Fibroblast of skin of scalp (primary cell): ENCODE measurements at regions not wholly inside any gene's neighbourhood (a gene's known extent, or its start where the extent isn't known, plus 50 kb on each side); places are given as distances from the start of the nearest gene placed in this dataset.

Experiments used
- DNase-seq: peaks from one replicate; pipeline ENCODE4 v3.0.0-alpha.2; 2013

- DNase-seq = no peak
Measured at GRCh38 chr6:62474793-62475192, 188.8 kb upstream of the KHDRBS2 start.

GRCh38 chr6:62466607-62467006, 180.6 kb upstream of the KHDRBS2 start:
- DNase-seq = no peak

- DNase-seq = no peak
Measured at GRCh38 chr6:62465206-62465605, 179.2 kb upstream of the KHDRBS2 start.

- no peak for DNase-seq
Measured at GRCh38 chr6:62452586-62452985, 166.6 kb upstream of the KHDRBS2 start.

- no peak for DNase-seq
Measured at GRCh38 chr6:62446647-62447316, 160.8 kb upstream of the KHDRBS2 start.

GRCh38 chr6:62445521-62445920, 159.5 kb upstream of the KHDRBS2 start:
- no peak for DNase-seq

- DNase-seq = no peak
Measured at GRCh38 chr6:62441182-62441581, 155.2 kb upstream of the KHDRBS2 start.

GRCh38 chr6:62429781-62430180, 143.8 kb upstream of the KHDRBS2 start:
- DNase-seq = no peak

- DNase-seq = no peak
Measured at GRCh38 chr6:62400521-62401259, 114.7 kb upstream of the KHDRBS2 start.

- no peak for DNase-seq
Measured at GRCh38 chr6:62393608-62394007, 107.6 kb upstream of the KHDRBS2 start.

GRCh38 chr6:62392291-62392690, 106.3 kb upstream of the KHDRBS2 start:
- no peak for DNase-seq

- no peak for DNase-seq
Measured at GRCh38 chr6:62391358-62391757, 105.3 kb upstream of the KHDRBS2 start.

GRCh38 chr6:62390401-62390800, 104.4 kb upstream of the KHDRBS2 start:
- no peak for DNase-seq

- no peak for DNase-seq
Measured at GRCh38 chr6:62371453-62372210, 85.6 kb upstream of the KHDRBS2 start.

GRCh38 chr6:62367601-62368000, 81.6 kb upstream of the KHDRBS2 start:
- no peak for DNase-seq

GRCh38 chr6:62362097-62362496, 76.1 kb upstream of the KHDRBS2 start:
- no peak for DNase-seq

GRCh38 chr6:62357835-62358234, 71.8 kb upstream of the KHDRBS2 start:
- DNase-seq = no peak

GRCh38 chr6:62354261-62354660, 68.2 kb upstream of the KHDRBS2 start:
- DNase-seq = no peak

GRCh38 chr6:62345962-62346689, 60.1 kb upstream of the KHDRBS2 start:
- no peak for DNase-seq

GRCh38 chr6:62345446-62345845, 59.4 kb upstream of the KHDRBS2 start:
- DNase-seq = no peak

- no peak for DNase-seq
Measured at GRCh38 chr6:62344850-62345249, 58.8 kb upstream of the KHDRBS2 start.

- DNase-seq = no peak
Measured at GRCh38 chr6:62338477-62338876, 52.5 kb upstream of the KHDRBS2 start.
